ENCODE measurements at regions not wholly inside any gene's neighbourhood (a gene's known extent, or its start where the extent isn't known, plus 50 kb on each side); places are given as distances from the start of the nearest gene placed in this dataset.
A peak's percentile ranks its signal among the peaks of the same experiment; 100 is the strongest.

DNA sequence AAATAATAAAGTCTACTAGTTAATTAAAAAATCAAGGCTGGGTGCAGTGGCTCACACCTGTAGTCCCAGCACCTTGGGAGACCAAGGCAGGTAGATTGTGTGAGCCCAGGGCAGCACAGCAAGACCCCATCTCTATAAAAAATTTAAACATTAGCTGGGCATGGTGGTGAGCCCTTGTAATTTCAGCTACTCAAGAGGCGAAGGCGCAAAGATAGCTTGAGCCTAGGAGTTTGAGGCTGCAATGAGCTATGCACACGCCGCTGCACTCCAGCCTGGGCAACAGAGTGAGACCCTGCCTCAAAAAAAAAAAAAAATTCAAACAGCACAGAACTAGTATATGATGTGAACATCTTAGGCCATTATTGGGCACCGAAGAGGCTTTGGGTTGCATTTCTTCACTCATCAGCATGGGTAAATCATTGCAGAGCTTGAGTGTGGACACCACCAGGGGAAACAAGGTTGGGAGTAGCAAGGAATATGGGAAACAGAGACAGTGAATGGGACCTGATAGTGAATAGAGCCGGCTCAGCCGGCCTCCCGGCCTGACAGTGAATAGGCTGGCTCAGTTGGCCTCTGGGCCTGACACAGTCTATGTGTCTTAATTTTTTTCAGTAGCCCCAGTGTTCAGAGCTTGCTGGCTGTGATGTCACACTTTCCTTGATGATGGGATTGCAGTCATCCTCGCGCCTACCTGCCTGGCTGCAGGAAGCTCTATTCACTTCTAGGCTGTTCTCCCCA is 89.1 kb upstream of the ERRFI1 start:
- no peak for DNase-seq (ENCODE audit: low read depth)

GRCh38 chr1:8113262-8114220 is 87.4 kb upstream of the ERRFI1 start:
- DNase-seq (ENCODE audit: low read depth), result peak; percentile 18

- DNase-seq (ENCODE audit: low read depth), result no peak
These were observed 86.6 kb upstream of the ERRFI1 start for GRCh38 chr1:8112611-8113261.

GRCh38 chr1:8111560-8111959 is 85.5 kb upstream of the ERRFI1 start:
- DNase-seq (ENCODE audit: low read depth), result no peak

GRCh38 chr1:8109216-8109615 is 83.1 kb upstream of the ERRFI1 start:
- DNase-seq (ENCODE audit: low read depth), result no peak

- DNase-seq (ENCODE audit: low read depth), result no peak
These were observed 81.8 kb upstream of the ERRFI1 start for GRCh38 chr1:8107897-8108296.

DNA sequence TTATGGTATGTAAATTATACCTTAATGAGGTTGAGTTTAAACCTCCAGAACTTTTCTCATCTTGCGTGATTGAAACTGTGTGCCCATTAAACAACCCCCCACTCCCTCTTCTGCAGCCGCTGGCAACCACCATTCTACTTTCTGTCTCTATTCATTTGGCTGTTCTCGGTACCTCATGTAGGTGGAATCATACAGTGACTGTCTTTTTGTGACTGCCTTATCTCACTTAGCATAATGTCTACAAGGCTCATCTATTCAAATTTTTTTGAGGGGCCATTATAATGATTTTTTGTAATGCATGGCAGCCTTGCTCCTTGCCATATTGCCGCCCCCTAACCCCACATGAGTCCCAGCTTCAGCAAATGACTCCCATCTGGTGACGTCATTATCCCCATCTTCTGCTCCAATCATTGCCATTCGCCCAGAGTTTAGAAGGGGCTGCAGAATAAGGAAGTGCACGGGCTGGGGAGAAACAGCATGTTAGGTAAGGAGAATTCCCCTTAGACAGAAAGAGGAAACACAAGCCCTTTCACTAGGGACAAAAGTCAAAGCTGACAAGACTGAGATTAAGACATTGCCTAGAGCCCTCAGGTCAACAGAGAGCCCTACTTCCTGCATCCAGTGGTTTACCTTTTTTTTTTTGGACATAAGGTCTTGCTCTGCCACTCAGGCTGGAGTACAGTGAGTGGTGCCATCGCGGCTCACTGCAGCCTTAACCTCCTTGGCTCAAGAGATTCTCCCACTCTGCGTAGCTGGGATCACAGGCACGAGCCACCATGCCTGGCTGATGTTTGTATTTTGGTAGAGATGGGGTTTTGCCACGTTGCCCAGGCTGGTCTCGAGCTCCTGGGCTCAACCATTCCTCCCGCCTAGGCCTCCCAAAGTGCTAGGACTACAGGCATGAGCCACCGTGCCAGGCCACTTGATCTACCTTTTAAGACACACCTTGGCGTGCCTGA is 78.4 kb upstream of the ERRFI1 start:
- DNase-seq (ENCODE audit: low read depth), result no peak

- no peak for DNase-seq (ENCODE audit: low read depth)
These were observed 71.8 kb upstream of the ERRFI1 start for GRCh38 chr1:8097908-8098307.

- peak; percentile 85 for DNase-seq (ENCODE audit: low read depth)
These were observed 71.1 kb upstream of the ERRFI1 start for GRCh38 chr1:8097077-8097799.

DNA sequence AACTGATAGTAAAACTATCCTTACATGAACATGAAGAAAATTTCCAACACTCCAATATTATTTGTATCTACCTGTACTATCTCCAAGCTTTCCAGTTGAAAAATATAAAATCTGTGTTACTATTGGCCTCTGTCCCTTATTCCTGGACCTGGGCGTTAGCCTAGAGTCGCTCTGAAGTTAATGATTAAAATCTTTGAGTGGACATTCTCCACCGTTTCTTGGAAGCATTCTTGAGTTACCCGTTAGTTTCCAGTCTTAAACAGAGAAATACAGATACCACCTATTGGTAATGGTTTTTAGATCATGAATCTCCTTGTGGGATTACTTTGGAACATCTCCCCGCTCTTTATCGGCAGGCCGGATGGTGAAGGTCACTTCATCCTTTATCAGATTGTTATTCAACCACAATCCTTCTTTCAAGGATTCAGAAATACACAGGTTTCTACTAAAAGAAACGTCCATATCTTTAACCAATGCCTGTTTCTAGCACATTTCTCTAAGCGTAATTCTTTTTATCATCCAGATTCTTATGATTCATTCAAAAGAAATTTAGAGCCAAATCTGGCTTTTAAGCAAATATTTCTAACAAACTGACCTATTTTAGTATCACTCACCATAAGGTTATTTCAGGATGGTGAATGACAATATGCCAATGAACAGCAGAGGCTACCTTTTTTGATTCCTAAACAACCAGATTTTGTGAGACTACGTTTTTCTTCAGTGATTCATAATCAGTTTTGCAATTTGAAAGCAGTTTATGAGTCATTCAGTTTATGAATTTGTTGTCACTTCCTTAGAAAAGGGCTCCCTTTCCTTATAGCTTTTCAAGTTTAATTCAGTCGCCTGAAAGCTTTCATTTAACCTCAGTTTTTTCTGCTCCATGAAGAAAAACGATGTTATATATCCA is 70.2 kb upstream of the ERRFI1 start:
- DNase-seq (ENCODE audit: low read depth), result peak; percentile 68

DNA sequence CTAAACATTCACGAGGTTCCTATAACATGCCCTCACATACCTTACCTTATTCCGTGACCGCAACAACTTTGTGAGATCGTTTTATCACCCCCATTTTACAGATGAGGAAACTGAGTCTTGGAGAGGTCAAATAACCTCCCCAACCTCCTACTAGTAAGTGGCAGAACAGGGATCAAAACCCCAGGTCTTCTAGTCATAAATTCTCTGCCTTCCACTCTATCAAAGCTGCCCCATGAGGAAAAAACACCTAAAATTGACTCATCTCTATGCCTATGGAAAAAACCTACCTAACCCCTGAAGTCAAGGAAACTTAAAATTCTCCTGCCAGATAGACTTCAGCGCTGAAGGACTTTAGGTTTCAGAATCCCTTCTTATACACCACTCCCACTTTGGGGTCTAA is 69.5 kb upstream of the ERRFI1 start:
- no peak for DNase-seq (ENCODE audit: low read depth)

DNA sequence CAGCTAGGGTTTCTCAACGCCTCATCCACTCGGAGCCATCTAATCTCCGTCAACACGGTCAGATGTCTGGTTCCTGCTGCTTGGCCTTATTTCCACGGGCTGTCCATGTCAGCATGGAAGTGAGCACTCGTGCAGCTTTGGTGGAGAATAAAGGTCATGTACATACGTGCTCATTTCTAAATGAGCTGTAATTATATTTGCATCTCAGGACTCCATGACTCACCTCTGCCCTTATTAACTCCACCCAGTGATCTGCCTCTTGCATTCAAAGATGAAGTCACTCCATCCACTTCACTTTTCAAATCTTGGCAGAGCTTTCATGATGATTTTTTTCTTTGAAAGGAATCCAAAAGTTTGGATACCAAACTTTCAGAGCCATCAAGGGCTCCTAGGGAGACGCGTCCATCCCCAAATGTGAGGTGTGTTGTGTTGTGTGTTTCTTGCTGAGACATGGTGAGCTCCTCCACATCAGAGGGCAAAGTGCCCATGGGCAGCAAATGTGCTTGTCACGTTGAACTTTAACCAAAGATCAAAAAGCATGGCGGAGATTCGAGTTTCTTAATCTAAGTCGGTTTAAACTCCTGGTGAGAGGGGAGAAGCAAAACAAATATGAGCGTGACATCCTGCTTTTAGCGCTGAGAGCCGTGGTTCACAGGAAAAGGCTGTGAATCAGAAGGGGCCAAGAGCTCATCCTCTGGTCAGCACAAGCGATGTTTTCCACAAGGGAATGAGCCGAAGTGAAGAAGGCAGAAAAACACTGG is 68.6 kb upstream of the ERRFI1 start:
- peak; percentile 32 for DNase-seq (ENCODE audit: low read depth)

GRCh38 chr1:8093221-8093980 is 67.3 kb upstream of the ERRFI1 start:
- no peak for DNase-seq (ENCODE audit: low read depth)

DNA sequence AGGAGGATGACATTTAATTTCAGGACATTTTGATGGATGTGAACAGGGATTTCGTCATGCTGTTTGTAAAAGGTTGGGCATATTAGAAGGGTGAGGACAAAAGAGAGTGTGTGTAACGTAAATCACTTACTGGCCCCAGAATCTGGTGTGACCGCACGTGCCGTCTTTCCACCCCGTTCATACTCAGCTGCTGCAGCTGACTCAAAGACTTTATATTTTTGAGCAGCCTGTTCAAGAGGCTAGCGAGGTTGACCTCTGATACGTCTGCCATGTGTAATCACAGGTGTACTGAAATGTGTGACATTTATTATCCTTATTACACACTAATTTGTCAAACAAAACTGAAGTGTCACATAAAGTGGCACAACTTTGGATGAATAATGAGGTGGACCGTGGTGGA is 66.5 kb upstream of the ERRFI1 start:
- no peak for DNase-seq (ENCODE audit: low read depth)

DNA sequence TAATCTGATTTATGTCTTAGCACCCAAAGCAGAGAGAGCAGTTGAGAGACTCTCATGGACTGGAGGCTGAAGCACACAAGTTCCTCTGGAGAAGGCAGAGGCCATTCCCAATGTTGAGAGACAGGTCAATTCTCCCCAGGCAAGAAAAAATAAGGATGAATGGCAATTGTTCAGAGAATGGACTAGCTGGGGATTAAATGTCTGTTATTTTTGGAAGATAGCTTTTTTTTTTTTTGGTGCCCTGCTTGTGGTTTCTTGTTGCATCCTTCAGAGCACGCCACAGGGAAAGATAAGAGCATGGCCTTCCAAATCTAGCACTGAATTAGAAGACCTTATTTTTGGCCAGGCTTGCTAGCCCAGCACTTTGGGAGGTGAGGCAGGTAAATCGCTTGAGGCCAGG is 65.6 kb upstream of the ERRFI1 start:
- peak; percentile 43 for DNase-seq (ENCODE audit: low read depth)

DNA sequence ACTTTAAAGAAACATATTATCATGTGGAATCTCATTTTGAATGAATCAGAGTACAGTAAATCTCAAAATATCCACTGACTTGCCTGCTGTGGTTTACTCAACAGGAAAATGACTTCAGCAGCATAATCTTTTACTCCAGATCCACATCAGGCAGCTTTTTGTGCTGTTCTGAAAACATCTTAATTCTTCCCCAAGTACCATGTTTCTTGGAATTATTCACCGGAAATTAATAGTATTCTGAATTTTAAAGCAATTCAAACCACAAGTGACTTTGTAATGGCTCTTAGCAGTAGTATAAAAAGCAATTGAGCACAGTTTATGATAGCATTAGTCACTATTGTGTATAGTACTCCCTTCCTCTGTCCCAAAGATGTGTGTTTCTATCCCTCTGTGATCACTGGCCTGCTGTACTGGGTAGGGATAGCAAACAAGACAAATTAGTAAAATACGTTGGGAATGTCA is 64.2 kb upstream of the ERRFI1 start:
- DNase-seq (ENCODE audit: low read depth), result peak; percentile 85

DNA sequence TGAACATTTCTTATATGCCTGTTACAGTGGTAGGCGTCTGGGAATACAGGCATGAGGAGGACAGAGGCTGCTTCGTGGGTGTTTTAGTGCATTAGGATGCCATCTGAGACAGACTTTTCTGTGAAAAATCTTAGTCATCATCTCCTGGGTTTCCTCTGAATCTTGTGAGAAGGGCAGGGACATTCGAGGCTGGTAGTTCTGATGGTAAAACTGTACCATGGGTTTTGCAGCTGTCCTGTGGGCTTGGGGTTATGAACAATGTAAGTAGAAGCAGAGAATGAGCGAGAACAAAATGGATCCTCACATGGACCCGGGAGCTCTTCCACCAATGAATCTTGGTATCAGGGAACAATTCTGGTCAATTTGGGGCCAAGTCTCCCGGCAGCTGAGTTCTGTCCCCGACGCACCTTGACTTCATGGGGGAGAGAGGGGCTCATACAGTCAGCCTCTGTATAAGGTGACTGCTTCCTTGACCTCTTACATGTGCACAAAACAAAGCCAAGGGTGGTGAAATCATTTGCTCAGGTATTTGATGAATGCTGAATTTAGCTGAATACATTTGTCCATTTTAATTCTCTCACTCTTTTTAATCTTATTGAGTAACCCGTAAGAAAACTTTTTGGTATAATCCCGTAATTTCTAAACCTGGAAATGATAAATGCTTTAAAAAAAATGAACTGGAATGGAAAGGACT is 63.6 kb upstream of the ERRFI1 start:
- DNase-seq (ENCODE audit: low read depth), result no peak

DNA sequence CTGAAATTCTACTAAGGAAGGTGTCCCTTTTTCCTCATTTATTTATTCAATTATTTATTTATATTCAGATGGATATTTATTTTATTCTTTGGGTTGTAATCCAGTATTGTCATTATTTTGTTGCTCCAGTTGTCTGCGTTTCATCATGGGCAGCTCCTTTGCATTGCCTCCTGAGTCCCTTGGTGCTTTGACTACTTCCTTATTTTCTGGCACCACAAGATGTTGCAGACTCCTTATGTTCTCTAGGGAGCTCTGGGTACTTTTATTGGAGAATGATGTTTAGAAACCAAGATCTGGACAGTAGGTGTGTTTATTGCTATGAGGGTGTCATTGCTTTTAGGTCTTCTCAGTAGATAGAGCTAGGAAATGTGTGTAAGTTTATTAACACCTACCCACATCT is 59.9 kb upstream of the ERRFI1 start:
- no peak for DNase-seq (ENCODE audit: low read depth)
